HG02840 (cell line): ENCODE measurements at regions not wholly inside any gene's neighbourhood (a gene's known extent, or its start where the extent isn't known, plus 50 kb on each side); places are given as distances from the start of the nearest gene placed in this dataset.

Source experiments
- ATAC-seq: cut with Tn5 transposase; IDR thresholded peaks from one replicate; pipeline ENCODE4 v1.9.1; 2021; ENCODE audit warnings: mild to moderate bottlenecking, moderate library complexity, moderate number of reproducible peaks; ENCODE audit not compliant: unreplicated experiment, low FRiP score

DNA sequence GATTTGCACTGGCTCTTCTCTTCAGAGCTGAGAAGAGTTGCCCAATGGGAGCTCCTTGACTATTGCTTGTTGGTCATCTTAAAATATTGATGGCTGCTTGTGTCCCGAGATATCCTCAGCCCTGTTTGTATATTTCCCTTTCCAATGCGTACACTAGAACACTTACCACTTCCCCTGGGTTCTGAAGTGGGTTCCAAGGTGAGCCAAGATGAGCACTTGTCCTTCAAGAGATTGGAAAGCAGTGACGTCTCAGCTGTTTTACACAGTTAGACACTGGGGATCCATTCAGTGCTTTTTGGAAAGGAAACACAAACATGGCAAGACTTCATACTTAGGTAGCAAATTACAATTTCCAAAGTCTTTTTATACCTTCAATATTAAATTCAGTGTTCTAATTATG, 716.4 kb upstream of the CITED2 start:
- no peak for ATAC-seq

DNA sequence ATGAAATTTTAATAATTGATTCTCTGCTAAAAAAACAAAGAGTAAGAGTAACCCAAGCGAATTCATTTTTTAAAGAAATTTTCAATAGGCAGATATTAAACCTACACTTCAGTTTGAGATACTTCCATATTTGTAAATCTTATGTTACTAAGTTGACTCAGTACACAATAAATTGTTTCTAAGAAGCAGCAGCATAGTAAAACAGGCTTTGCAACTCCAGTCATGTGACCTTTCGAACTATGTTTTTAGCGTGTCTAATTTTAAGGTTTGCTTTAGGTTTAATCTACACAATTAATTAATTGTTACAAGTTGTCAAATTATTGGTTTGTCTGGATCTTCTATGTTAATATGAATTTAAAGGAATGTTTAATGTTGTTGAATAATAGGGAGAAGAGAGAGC, 708.9 kb upstream of the CITED2 start:
- ATAC-seq, result no peak

DNA sequence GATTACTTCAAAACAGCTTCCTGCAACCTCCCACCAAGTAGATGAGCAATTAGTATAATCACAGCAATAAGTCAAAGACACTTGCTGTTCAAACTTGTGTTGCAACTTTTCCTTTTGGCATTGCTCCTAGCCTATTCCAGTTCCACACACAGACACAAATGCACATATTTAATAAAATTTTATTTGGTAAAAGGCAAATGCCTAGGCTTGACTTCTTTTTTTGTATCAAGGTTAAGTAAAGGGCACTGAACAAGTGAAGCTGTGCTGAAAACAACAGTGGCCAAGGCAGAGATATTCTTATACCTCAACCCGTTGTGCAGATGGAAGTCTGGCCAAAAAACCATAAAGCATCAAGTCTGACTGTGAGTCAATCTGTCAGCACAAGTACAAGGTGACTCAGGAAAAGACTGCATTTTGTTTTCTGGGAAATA, 708.4 kb upstream of the CITED2 start:
- ATAC-seq, result no peak

DNA sequence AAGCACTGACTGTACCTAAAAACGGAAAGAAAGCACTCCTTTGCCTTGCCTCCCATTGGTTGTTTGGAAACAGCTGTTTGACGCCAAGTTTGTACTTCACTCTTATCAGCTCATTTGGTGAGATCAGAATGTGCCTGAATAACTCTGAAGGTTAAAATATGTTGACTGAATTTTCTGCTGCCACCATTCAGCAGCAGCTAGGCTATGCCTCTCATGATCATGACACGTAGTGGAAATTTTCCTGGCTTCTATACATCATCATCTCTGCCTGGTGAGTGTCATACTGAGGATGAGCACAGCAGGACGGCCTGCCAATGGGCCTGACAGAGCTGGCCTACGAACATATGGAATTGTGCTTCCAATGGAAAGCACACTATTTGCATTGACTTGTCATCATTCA, 704.9 kb upstream of the CITED2 start:
- ATAC-seq, result no peak

DNA sequence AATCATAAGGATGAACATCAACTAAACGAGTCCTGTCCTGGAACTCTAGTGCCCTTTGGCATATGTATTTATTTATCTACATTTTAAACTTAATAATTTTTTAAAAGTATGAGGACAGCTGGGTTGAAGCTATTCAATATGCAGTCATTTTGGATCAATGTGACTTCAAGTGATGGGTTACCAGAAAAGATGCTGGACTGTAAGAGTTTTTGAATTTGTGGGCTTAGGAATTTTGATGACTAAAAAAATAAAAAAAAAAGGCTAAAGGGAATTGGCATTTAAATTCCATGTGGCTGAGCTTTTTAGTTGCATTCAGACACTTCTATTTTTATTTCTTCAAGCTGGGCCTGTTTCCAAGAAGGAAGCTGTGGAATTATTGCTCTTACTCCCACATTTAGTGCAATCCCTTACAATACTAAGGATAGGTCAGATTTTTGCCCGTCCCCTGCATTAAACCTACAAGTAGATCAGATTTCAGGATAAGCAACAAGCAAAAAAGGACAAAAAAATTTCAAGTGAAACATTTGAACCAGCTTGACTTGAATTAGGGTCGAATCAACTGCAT, 704.2 kb upstream of the CITED2 start:
- no peak for ATAC-seq

DNA sequence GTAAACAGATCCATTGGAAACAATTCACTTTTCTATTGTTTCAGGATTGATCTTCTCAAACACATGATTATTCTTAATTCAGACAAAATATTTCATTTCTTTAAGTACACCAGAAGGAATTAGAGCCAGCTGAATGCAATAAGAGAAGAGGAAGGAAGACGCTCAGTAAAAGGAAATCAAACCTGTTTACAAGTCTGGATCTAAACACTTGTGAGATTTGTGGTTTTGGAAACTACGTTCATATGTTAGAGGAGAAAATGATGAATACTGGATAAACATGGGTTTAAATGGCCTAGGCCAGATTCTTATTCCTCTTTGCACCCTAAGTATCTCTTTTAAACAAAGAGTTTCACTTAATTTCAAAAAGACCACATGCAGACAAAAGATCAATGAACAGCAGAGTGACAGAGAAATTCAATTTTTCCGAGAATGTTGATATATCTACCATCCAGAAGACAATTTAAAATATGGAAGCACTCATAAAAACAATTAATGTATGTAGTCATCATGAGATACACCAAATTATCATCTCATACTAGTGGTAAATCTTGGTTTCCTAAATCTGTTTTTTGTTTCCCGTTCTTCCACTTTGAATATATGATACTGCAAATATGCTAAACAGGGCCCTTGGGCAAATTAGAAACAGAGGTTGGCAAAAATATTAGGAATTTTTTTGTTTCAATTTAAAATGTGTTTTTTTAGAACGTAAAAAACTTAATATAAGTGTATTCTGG, 703.5 kb upstream of the CITED2 start:
- ATAC-seq, result no peak

DNA sequence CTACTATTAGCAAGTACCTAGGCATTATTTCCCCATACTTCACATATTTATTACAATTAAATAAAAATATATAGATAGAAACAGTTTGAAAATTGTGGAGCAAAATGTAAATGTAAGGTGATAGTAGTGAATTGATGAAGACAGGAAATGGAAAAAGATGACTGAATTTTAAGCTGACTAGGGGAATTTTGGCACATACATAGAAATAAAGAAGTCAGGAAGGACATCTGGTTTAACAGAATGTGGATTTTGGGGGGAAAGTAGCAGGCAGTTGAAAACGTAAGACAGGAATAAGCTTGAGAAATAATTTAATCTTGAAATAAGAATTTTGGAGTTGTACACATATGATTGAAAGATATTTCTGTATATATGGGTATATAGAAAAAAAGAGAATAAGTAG, 701.7 kb upstream of the CITED2 start:
- no peak for ATAC-seq

DNA sequence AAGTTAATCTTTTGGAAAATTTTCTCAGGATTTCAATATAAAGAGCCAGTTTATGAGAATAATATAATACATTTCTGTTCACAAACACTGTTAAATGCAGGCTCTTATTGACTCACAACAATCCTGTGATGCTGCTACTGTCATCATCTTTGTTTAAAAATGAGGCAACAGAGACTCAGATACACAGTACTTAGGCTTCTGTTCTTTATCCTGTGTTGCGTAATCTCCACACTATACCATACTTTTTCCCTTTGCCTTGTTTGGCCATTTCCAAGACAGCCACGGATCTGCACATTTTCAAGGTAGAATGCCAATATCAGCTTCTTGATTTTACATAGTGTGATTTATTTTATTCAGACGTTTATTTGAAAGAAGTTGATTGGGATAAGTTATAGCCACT, 699.0 kb upstream of the CITED2 start:
- ATAC-seq, result no peak

DNA sequence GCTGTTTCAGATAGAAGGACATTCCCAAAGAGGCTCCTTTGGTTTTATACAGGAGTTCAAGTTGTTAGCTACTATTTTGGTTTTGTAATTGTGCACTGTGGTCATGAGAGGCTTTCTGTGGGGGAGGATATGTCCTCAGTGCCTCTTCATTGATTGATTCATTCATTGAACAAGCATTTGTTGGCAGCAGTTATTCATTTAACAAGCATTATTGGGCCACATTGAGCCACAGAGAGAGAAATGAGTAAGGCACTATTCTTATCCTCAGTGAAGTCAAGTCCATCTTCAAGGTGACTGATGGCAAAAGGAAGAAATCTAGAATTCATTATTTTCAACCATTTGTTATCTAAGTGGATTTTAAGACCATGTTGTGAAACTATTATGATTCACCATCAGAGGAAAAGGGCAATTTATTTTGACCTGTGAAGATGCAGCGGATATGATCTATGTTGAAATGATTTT, 697.2 kb upstream of the CITED2 start:
- ATAC-seq, result no peak

DNA sequence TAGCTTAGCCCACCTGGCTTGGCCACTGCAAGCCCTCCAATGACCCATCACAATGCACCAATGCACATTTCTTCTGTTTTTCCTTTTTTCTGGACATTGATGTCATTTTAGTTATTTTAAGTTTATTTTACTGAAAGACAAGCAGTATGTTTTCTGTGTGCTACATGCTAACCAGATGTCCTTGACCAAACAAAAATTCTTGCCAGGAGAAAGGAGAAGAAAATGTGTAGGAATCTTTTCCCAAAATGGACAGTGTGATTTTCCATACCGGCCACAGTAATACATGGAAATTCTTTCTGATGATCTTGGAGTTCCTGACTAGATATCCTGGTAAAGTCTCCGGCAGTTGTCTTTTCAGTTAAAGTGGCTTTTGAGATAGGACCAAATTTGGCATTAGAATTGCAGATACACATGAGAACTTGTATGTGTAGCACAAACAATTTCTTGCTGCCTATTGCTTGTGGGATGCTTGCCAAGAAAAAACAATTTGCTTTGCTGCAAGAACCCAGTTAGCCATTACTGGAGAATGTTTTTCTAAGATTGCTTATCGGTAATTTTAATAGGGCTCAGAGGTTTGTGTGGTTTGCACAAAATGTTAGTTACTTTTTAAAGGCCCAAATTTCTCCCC, 696.5 kb upstream of the CITED2 start:
- ATAC-seq, result no peak

DNA sequence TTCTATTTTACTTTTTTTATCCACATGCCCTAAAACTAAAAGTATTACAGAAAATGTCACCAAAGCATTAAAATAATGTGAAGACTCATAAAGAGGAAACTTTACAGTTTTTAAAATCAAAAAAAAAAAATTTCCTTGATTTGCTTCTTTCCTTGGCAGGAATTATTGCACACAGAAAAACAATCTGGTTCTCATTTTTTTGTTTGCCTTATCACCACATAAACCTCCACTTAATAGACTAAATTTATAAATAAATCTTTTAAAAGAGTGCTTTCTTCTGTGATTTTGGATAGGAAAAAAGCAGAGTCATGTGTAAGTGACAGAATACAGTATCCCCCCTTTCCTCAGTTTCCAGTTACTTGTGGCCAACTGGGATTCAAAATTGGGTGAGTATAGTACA, 695.1 kb upstream of the CITED2 start:
- ATAC-seq, result no peak

DNA sequence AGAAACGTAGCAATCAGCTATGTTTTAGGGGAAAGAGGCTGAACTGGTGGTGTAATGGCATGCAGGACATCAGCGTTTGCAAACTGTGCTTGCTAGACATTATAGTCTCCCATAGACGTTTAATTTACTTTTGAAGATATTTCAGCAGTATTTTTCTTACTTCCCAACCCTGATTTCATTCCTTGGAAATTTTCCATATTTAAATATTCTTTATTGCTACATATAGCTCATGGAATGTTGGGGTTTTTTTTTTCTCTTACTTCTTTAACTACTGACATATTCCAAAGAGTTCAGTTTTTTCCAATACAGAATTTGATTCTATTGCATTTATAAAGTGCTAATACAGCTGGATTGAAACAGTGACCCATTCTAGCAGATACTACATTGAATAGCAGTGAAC, 694.4 kb upstream of the CITED2 start:
- no peak for ATAC-seq

DNA sequence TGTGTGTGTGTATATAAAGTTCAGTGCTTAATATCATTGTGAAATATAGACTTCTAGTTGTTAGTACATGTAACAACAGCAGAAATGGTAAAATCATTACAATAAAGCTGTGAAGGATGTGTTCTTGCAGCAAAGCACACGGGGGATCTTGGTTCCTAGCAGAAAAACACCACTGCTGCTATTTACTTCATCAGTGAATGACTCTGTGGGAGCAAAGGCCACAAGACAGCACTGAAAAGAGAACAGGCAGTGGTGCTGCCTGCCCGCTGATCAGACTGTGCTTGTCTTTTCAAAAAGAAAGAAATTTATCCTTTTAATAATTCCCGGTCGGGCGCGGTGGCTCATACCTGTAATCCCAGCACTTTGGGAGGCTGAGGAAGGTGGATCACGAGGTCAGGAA, 689.9 kb upstream of the CITED2 start:
- no peak for ATAC-seq

DNA sequence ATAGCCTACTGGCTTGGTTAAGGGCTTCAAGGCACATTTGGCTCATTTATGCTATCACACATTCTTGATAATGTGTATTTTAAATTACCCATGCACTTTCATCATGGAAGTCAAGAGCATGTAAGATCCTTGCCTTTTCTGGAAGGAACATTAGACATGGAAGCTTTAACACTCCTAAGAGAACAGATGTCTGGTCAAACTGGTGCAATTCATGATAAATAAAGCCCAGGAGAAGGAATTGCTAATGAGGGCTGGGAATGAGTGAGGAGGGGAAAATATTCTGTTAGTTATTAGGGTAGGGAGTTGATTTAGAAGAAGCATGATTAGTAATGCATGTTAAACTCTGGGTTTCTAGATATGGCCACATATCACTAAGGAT, 688.6 kb upstream of the CITED2 start:
- no peak for ATAC-seq

DNA sequence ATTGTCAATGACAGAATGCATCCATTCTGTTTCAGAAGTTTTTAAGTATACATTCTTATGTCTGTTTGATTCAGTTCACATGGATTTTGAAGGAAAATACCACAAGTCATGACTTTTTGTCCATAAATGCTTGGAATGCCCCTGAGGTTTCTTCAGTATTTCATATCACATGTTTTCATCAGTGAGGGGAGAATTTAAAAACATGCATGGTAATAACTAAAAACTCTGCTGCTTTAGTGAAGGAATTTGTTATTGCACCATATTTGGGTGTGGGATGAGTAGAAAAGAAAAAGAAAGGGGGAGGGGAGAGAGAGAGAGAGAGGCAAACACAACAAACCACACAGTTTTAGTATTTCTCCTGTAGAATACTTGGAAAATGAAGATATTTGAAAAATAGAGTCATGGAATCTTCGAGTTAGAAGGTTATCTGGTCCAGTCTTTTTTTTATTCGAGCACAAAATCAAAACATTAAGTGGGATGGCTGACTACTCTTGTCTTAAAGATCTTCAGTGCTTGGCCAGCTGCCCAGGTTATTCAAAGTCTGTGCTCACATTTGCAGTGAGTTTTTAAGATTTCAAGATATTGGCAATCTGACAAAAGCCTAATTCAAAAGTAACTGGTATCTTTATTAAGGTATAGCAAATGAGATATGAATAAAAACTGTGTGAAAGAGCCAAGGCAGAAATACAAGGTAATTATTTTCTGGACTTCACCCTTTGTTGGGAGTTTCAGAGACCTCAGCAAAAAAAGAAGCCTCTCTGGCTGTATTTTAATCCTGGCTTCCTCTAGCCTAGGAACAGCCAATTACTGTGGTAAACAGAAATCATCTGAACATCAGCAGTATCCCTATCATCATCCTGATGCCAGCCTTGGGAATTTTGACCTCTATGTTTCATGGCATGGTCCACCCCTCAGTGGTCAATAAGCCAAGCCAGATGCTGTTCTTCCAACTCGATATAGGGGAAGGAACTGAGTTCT, 687.9 kb upstream of the CITED2 start:
- ATAC-seq, result no peak

DNA sequence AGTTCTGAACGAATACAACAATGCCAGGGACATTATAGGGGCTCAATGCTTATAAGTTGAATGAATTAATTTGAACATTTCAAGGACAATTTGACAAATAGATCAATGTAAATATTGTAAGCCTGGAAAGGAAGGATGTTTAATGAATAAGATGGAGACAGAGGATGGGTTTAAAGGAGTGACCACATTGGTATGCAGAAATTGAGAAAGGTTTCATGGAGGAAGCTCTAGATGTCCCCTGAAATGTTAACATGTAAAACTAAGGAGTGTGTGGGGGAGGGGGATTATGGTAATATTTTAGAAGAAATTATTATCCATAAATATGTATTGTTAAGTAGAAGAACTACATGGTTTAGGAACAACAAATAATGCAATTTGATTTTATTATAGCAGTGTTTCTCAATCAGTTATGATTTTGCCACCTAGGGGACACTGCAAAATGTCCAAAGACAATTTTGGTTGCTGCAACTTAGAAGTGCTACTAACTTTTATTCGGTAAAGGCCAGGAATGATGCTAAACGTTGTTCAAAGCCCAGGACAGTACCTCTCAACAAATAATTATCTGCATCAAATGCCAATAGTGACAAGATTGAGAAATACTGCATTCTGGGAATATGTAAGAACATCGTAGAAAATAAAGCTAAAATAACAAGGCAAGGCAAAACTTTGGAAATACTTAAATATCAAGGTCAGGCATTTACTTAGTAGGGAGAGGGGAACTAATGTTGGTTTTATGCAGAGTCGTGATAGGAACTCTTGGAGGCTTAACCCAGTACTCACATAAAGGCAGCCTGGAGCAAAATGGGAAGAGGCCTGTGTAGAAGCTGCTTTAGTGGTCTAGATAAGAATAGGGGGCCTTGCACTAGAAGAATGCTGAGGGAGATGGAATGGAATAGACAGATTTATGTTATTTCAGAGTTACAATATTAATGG, 686.9 kb upstream of the CITED2 start:
- ATAC-seq, result no peak

DNA sequence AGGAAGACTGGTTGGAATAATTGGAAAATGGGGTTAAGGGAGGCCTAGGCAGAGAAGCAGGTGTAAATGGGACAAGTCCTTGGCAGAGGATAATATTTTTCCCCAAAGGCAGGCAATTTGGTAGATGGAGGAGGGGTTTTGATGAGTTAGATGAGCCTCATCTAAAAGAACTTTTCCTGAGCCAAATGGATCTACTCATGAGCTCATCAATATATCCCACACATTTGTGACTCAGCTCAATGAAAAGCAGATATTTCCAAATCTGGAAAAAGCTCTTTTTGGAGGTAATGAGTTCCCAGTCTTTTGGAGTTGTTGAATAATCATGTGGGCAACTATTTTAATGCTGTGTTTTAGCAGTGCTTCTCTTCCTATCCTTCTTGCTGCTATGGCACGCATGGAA, 685.5 kb upstream of the CITED2 start:
- no peak for ATAC-seq

DNA sequence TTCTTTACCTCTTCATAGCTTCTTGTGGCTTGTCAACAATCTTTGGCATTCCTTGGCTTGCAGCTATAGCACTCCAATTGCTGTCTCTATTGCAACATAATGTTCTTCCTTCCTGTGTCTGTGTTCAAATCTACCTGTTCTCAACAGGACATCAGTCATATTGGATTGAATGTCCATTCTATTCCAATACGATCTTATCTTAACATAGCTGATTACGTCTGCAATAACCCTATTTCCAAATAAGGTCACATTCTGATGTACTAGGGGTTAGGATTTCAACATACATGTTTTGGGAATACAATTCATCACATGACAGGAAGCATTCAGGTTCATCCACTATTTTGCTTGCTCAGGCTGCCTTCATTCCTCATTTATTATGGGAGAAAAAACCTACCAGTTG, 684.4 kb upstream of the CITED2 start:
- no peak for ATAC-seq

DNA sequence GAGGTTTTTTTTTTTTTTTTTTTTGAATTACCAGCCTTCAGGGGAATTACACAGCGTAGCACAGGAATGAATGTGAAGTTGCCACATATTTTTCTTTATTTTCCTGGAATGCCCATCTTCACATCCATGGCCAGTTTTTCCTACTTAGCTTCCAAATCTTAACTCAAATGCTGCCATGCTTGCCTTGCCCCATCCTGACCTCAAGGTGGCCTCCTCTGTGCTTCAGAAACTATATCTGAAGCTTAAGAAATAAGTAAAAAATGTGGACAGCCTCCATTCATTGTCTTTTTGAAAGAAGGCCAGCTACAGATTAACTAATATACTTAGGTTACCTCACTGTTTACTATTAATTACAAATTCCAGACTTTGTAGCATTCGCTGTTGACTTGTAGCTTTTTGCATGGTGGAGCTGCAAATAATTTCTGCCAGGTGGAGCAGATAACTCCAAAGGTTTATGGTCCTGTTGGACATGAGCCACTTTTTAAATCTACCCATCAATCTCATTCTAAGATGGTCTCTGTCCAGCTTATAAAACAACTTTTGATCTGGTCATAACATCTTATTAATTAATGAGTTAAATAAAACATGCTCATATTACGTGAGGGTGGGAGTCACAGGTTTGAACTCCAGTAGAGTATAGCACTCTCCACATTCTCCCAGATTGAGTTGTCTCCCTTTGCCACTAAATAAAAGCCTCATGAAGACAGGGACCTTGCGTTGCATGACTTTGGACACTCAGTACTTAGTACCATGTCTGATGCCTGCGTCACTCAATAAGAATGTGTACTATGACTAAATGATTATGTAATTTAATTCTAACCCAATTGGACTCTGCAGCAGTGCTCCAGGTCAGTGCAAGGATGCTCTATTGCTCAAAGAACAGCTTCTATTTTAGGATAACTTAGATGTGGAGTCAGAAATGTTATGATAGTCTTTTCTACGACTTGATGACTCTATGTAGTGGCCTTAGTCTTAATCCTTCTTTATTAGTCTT, 678.6 kb upstream of the CITED2 start:
- ATAC-seq, result no peak
